Activated T-cell treated with anti-CD3 and anti-CD28 coated beads, Interleukin-2, amount 50 U/mL, for 48 hours (primary cell): ENCODE measurements at regions not wholly inside any gene's neighbourhood (a gene's known extent, or its start where the extent isn't known, plus 50 kb on each side); places are given as distances from the start of the nearest gene placed in this dataset.

Source experiments
- DNase-seq, 2 experiments: peaks; one replicate each; pipeline ENCODE4 v3.0.0-alpha.2; 2020

DNA sequence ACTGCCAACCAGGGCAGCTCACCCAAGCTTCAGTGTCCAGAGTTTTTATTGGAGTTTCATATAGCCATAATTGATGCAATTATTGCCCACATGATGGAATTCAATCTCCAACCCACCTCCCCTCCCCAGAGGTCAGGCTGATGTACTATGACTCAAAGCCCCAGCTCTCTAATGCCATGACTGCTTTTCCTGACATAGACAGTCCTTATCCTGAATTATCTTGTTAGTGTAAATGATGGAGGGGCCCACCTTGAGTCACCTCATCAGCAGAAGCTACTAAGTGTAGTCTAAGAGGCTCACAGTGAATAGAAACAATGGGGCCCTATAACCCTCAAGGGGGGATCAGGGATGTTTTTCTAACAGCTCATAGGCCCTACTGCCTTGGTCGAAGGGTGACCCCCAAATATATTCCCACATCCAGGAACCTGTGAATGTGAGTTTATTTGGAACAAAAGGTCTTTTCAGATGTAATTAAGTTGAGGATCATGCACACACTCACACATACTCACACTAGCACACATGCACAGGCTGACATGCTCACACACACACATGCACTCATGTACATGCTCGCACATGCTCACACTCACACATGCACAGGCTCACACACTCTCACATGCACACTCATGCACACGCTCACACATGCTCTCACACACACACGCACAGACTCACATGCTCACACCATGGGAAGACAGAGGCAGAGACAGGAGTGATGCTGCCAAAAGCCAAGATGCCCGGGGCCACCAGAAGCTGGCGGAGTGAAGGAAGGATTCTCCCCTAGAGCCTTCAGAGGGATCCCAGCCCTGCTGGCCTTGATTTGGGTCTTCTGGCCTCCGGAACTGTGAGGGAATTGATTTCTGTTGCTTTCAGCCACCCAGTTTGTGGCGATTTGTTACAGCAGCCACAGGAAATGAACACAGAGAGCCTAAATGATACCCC, 131.2 kb upstream of the SMAD3 start:
- DNase-seq, result no peak

DNA sequence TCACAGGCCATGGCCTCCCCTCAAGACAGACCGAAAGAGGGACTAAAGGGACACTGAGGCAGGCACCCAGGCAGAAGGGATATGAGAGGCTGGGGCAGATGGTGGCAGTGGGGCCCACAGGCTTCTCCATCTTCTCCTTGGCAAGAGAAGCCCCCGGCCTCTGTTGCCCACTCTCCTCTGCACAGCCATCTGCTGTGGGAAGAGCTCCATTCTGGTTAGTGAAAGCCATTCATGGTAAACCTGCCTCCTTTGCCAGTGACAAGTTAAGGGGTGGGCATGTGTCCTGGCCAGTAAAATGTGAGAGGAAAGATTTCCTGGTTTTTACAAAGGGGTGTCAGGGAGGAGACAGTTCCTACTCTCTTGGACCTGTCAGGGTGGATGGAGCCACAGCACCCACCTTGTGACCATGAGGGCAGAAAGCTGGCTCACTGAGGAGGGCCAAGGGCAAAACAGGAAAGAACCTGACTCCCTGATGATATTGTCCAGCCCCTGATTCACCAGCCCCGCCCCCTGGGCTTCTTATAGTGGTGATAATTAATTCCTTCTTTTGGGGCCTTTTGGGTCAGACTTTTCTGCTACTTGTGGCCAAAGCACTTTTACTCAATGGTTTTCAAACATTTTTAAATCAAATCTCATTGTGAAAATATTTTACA, 130.4 kb upstream of the SMAD3 start:
- DNase-seq, result no peak

DNA sequence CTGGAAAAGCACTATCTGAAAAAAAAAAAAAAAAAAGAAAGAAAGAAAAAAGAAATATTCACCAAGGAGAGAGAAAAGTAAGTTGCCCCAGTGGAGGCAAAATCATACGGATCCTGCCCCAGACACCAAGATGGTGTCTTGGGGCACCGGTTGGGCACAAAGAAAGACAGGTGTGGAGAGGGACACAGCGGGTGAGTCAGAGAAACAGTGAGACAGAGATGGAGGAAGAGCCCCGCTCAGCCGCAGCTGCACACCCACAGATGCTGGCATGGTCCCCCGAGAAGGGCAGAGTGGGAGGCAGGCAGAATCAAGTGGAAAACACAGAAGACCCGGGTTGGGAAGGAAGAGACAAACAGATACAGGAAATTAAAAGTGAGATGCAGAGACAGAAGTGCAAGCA, 129.7 kb upstream of the SMAD3 start:
- no peak for DNase-seq

DNA sequence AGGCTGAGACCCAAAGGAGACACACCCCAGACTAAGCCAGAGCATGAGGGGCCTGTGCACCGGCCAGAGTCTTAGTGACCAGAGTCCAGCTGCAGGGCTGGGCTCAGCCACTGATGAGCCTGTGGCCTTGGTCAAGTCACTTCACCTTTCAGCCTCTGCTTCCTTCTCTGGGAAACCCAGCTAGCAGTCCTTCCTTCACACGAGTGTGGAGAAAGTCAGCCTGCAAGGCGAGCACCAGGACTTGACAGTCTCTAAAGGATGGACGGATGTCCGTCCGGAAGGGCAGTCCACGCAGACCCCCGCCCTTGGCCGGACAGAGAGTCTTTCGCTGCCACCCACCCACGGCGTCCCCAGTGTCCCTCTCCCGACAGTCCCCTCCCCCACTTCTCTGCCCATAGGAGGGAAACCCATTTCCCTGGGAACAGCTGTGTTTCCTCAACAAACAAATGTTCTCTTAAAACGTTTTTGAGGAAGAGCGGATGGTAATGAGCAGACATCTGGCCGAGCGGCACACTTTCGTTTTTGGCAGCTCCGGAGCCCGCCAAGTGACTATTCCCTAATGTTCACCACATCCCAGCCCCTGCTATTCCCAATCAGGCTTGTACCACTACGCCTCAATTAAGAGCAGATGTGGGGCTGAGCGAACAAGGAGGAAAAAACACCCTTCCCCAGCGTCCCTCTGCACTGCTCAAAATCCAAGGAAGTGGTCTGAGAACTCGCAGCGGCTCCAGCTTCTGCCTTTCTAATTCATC, 129.1 kb upstream of the SMAD3 start:
- DNase-seq, result no peak

DNA sequence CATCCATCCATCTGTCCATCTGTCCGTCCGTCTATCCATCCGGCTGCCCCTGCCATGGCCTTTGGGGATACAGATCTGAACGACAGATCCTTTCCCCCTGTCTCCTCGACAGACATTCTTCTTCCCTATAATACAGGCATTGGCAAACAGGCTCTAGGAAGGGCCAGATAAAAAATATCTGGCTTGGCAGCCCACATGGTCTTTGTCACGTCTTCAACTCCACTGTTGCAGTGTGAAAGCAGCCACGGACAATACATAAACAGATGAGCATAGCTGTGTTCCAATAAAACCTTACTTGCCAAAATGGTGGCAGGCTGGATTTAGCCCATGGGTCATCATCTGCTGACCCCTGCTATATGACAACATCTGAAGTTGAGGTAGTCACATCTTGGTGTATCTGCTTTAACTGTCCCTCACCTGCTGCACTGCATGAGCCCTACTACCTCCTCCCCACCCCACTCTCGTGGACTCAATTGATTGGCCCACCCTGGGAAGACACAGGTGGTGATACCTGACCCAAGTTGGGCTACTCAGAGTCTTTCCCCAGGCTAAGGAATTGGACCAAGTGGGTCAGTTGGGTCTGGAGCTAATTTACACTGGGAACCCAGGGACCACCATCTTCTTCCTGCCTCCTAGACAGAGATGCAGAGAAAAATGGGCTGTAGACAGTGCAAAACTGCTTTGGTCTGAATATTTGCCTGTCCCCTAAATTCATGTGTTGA, 128.4 kb upstream of the SMAD3 start:
- no peak for DNase-seq

DNA sequence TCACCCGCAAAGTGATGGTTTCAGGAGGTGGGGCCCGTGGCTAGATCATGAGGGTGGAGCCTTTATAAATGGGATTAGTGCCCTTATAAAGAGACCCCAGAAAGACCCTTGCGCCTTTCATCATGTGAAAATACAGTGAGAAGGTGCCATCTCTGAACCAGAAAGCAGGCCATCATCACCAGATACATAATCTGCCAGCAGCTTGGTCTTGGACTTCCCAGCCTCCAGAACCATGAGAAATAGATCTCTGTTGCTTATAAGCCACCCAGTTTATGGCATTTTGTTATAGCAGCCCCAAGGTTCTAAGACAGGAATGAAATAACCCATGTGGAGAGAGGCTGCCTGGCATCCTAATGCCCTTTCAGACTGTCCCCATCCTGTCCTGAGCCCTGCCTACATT, 127.8 kb upstream of the SMAD3 start:
- DNase-seq, result no peak

DNA sequence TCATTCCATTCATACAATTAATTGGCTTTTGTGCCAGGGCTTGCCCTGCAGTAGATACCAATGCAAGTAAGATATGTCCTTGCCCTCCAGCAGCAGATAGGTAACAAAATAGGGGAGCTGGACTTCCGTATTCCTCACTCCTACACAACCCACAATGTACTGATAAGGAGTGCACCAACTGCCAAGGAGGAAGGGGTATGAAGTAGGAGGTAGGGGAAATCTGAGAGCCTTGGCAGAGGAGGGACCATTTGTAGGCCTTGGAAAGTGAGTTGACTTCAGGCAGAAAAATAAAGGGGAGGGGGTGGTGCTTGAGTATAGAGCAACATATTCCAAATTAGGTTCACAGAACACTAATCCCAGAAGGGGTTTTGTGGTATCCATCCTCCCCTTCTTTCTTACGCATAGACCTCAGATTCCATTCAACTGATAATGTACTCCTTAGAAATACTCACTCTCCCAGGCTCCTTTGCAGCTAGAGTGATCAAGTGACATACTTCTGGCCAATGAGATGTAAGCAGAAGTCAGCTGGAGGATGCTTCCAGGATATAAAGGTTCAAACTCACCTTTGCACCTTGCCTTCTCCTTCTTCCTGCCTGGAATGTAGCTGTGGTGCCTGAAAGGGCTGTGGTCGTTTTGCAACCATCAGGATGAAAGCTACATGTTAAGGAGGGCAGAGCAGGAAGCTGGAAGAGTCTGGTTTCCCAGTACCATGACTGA, 127.1 kb upstream of the SMAD3 start:
- no peak for DNase-seq

DNA sequence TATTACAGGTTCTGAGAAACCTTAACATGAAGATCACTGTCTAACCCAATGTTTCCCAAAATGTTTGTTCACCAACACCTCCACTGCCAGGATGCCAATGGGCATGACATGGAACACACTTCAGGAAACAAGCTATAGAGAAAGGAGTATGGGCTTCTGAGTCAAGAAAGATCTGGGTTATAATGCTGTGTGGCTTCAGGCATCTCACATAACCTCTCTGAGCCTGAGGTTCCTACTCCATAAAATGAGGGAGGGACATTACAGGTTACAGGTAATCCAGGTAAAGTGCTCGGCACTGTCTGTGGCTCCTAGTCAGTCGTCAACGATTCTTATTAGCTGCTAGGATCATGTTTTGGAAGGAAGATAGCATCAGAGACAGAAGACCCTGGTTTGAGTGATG, 126.4 kb upstream of the SMAD3 start:
- no peak for DNase-seq

DNA sequence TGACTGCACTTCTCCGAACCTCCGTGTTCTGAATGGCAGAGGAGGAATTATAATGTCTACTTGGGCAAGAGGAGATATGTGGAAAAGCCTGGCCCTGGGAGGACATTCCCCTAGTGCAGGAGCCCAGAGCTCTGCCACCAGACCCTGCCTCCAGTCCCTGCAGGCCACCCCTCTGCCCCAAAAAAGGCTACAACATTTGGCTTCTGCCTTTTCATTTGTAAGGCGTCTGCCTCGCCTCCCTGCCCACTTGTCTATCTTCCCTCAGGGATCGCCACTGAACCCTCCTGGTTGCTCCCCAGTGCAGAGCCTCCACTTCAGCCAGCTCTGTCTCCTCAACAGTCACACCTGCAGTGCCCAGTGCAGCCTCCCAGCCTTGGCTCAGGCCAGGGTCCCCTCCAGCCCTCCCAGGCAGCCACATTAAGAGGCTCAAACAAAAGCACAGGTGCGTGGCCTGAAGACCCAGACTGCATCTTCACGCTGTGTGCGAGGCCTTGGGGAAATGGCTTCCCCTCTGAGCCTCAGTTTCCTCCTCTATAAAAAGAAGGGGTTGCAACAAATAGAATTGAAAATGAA, 125.9 kb upstream of the SMAD3 start:
- no peak for DNase-seq

DNA sequence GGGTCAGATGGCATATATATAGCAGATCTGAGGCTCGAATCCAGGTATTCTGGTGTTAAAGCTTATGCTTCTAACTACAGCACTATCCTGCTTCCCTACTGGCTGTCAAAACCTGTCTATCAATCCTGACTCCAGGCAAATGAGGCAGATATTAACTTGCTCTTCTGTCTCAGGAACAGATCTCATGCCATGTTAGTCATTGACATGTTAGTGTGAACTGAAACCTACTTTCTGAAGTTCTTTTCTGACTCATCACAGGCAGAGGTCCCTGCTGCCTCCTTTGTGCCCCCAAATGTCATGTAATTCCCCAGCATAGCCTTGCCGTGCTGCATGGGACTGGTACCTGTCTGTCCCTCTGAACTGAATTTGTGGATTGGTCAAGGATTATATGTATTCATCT, 125.0 kb upstream of the SMAD3 start:
- peak; percentile 37 to 42 for DNase-seq

DNA sequence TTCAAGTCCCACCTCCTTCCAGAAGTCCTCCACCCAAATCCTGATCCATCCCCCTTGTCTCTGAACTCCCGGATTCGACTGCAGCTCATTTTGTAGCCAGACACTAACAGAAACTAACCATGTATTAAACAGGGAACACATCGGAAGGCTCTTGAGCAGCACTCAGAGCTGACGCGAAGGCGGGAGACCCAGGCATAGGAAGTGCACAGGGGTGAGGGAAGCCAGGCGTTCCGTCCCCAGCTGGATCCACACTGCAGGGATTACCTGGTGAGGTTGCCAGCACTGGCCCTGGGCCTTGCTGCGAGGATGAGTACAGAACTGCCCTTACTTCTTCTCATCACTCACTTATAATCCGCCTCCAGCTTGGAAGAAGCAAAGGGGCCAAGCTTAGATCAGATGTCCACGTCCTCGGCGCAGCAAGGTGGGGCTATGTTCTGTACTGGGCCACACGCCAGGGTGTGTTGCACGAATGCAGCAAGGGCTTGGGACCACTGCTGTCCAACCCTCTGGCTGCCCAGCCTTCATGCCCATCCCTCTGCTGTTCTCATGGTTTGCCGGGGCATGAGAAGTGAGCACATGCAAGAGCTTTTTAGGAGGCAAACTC, 124.2 kb upstream of the SMAD3 start:
- no peak for DNase-seq

DNA sequence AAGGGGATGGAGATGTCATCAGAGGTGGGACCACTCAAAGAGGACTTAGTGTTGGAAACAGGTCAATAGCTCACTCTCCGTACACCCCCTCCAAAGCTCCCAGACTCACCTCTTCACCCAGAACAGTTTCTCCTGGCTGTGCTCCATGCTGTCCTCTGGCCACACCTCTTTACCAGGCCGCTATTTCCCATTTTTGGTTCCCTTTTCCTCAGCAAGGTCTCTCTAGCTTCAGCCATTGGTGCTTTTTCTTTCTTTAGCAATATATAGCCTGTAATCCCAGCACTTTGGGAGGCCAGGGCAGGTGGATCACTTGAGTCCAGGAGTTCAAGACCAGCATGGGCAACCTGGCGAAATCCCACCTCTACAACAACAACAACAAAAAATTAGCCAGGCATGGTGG, 123.6 kb upstream of the SMAD3 start:
- no peak for DNase-seq

DNA sequence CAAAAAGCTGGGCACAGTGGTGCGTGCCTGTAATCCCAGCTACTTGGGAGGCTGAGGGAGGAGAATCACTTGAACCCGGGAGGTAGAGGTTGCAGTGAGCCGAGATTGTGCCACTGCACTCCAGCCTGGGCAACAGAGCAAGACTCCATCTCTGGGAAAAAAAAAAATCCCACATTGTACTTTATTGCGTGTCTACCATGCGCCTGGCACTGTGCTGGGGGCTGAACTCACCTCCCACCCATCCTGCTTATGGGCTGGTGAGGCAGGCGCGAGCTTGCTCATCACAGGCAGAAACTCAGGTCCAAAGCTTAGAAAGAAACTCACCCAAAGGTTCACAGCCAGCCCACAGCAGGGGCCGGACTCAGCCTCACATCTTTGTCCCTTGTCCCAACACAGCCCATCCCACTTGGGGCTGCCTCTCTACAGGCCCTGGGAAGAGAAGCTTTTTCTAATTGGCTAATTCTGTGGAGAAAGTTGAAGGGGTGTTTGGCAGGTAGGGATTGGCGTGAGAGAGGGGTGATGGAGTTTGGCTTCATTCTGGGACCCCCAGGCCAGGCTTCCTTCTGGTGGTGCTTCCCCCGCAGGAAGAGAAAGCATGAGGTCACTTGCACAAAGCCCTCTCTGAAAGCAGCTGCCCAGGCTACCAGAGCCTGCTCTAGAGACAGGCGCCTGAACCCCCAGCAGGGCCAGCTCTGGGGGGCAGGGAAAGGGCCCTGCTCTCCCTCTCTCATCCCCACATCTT, 122.6 kb upstream of the SMAD3 start:
- no peak for DNase-seq

DNA sequence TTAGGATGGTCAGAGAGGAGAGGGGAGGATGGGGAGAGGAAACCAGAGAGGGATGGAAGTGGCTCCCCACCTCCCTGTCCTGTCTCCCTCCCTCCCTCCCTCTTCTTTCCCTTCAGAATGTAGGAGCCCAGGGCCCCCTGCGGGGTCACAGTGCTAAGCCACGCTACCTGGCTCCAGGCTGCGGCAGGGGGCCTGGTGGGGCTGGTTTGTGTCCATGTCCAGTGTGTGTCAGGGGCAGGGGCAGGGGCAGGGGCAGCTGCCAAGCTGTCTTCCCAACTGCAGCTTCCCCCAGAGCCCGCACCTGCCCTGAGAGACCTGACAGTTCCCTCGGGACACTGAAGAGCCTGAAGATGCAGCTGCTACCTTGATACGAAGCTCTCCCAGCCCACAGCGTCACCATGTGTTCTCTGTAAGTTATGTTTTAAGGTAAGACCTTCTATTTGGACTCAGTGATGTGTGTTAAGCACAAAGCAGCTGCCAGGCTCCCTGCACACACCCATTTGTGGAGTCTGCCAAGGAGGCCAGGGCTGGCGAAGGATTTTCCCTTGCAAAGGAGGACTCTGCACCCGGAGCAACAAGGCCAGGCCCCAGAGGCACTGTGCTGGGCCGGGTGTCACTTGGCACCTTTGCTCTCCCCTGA, 121.8 kb upstream of the SMAD3 start:
- no peak for DNase-seq

DNA sequence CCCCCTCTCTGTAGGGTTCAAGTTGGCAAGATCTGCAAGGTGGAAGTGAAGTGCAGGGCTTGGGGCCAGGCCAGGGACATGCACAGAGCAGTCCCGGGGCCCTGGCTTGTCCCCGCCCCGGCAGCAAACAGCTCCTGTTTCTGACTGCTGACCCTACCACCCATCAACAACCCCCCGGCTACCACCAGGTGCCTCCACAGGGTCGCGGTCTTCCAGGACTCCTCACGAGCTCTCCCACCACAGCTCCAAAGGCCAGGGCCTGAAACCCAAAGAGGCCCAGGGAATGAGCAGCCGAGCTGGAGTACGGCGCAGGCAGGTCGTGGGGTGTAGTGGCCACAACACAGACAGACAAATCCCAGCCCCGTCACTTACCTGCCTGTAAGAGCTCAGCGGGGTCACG, 121.3 kb upstream of the SMAD3 start:
- no peak for DNase-seq

DNA sequence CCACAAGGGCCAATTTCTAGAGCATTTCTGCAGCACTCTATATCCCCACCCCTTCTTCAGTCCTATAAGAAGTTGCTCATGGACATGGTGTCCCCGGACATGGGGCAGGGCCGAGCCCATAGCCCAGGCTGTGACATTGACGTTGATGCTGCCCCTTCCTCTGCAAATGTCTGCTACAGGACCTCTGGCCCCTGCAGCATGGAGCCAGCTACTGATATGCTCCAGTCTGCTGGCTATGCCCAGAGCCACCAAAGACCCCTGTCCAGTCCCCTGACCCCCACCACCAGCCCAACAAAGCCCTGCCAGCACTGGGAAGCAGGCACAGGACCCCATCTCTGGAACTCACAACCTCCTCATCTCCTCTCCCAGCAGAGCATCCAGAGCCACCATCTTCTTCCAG, 120.1 kb upstream of the SMAD3 start:
- DNase-seq, result no peak

DNA sequence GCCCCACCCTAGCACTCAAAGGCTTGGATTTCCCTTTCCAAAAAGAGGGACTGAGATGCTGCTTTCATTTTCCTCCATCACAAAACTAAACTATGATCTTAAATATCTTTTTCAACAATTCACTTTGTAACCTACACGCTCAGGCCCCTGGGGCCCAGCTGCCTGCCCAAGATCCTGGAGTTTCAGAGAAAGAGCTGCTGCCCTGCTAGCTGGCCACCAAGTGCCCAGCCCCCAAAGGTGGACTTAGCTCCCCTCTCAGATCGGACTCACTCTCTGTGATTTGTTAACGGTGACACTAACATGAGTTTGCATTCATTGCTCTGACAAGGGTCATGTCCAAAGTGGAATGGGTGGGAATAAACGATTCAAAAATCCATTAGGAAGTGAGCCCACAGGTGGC, 119.6 kb upstream of the SMAD3 start:
- no peak for DNase-seq

DNA sequence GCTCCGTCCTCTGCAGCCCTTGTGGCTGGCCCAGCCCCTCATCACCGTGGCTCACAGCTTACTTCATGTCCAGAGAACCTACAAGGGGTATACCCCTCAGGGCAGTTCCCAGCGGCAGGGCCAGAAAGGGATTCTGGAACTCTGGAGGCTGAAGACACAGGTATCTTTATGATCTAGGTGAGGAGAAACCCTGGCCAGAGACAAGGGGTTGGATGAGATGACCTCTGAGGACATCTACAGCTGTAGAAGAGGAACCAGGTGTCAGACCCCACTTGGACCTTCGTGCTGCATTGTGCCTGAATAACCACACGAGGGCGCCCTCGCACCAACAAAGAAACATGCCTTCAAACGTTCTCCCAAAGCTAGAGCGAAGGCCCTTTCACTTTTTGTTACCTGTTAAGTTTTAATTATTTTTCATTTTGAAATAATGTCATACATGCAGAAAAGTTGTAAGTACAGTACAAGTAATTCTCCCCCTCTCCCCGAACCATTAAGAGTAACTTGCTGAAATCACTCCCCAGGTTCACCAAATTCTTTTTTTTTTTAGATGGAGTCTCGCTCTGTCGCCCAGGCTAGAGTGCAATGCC, 118.7 kb upstream of the SMAD3 start:
- DNase-seq, result peak; percentile 85 to 86

DNA sequence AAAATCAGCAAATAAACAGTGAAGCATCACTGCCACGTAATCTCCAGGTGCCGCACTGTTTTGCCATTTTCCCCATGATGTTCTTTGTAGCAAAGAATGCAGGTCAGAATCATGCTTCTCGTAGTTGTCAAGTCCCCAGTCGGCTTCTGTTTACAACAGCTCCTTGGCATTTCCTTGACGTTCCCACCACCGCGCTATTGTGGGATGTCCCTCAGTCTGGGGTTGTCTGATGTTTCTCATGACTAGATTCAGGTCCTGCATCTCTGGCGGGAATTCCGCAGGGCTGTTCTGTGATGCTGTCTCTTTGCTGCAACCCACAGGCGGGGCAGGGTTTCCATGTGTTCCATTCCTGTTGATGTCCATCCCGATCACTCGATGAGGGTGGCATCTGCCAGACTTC, 117.9 kb upstream of the SMAD3 start:
- DNase-seq, result no peak

DNA sequence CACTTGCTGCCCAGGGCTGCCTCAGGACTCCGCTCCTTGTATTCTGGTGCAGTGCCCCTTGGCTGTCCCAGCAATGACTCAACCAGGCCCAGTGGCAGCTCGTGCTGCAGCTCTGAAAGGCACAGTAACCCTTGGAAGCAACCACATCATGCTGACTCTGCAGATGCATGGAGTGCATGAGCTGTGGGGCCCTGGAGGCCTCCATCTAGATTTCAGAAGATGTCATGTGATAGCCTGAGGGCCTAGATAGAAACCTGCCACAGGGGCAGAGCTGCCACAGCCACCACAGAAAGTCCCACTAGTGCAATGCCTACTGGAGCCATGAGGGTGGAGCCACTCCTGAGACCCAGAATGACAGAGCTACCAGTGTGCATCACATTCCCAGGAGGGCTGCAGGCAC, 117.1 kb upstream of the SMAD3 start:
- DNase-seq, result peak in 1 of 2 experiments; percentile 28
